PFSK-1 (cell line): ENCODE measurements at regions not wholly inside any gene's neighbourhood (a gene's known extent, or its start where the extent isn't known, plus 50 kb on each side); places are given as distances from the start of the nearest gene placed in this dataset.

Source experiments
- FOXP2 ChIP-seq: optimal IDR thresholded peaks from 2 replicates; pipeline ENCODE3; 2011; ENCODE audit warnings: borderline replicate concordance, control low read depth, inconsistent platforms; ENCODE audit not compliant: insufficient read depth; ENCODE audit errors: extremely low read length, extremely low read depth
- POLR2AphosphoS5 ChIP-seq: IDR thresholded peaks from 2 replicates; pipeline ENCODE4 v1.6.1; 2012; ENCODE audit warnings: low read depth, mild to moderate bottlenecking, control low read depth, low read length, moderate library complexity
- SIN3A ChIP-seq: IDR thresholded peaks from 2 replicates; pipeline ENCODE4 v1.6.1; 2012; ENCODE audit warnings: mild to moderate bottlenecking, low read length, moderate library complexity, borderline replicate concordance; ENCODE audit not compliant: insufficient read depth
- TAF1 ChIP-seq: IDR thresholded peaks from 2 replicates; pipeline ENCODE4 v1.6.1; 2012; ENCODE audit warnings: low read length, control low read depth, borderline replicate concordance; ENCODE audit not compliant: insufficient read depth
- TF ChIP-seq, protein P1 (sequence below), 2 experiments: IDR thresholded peaks; 2 replicates each; pipeline versions ENCODE4 v1.6.1 to v1.8.0; 2011 to 2012; ENCODE audit warnings: low read depth in 2 of 2, low read length in 2 of 2, control low read depth in 1 of 2, inconsistent platforms in 1 of 2, mild to moderate bottlenecking in 1 of 2, moderate library complexity in 1 of 2; ENCODE audit not compliant: insufficient read depth in 1 of 2

GRCh38 chr2:105590780-105591660 lies 153.7 kb upstream of the NCK2 start:
- TF ChIP-seq POLR2AphosphoS5 (no peak), TAF1 (no peak), SIN3A (no peak), FOXP2 (no peak)
- TF ChIP-seq, protein P1, sequence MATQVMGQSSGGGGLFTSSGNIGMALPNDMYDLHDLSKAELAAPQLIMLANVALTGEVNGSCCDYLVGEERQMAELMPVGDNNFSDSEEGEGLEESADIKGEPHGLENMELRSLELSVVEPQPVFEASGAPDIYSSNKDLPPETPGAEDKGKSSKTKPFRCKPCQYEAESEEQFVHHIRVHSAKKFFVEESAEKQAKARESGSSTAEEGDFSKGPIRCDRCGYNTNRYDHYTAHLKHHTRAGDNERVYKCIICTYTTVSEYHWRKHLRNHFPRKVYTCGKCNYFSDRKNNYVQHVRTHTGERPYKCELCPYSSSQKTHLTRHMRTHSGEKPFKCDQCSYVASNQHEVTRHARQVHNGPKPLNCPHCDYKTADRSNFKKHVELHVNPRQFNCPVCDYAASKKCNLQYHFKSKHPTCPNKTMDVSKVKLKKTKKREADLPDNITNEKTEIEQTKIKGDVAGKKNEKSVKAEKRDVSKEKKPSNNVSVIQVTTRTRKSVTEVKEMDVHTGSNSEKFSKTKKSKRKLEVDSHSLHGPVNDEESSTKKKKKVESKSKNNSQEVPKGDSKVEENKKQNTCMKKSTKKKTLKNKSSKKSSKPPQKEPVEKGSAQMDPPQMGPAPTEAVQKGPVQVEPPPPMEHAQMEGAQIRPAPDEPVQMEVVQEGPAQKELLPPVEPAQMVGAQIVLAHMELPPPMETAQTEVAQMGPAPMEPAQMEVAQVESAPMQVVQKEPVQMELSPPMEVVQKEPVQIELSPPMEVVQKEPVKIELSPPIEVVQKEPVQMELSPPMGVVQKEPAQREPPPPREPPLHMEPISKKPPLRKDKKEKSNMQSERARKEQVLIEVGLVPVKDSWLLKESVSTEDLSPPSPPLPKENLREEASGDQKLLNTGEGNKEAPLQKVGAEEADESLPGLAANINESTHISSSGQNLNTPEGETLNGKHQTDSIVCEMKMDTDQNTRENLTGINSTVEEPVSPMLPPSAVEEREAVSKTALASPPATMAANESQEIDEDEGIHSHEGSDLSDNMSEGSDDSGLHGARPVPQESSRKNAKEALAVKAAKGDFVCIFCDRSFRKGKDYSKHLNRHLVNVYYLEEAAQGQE (IDR thresholded peaks at IDR 0.05; ENCODE audit: insufficient read depth in 1 of 2, low read depth in 2 of 2, low read length in 2 of 2): no peak
